ENCODE measurements at regions not wholly inside any gene's neighbourhood (a gene's known extent, or its start where the extent isn't known, plus 50 kb on each side); places are given as distances from the start of the nearest gene placed in this dataset.

- TF ChIP-seq POLR2A (IDR thresholded peaks at IDR 0.05) = no peak
- TF ChIP-seq CTCF (IDR thresholded peaks at IDR 0.05 in 4 of 5, conservative IDR thresholded peaks at IDR 0.05 in 1 of 5) = no peak
Measured at GRCh38 chr10:24046060-24046459, 162.9 kb upstream of the KIAA1217 start.

Measured in gastrocnemius medialis (tissue), 4 donors.